A549 (cell line): ENCODE measurements at regions not wholly inside any gene's neighbourhood (a gene's known extent, or its start where the extent isn't known, plus 50 kb on each side); places are given as distances from the start of the nearest gene placed in this dataset.

ENCODE experiments used
- ATAC-seq, 2 experiments: fragments of 200-7000 bp in 1 of 2; fragments of >200 bp in 1 of 2; cut with Nextera tagmentation in 1 of 2; cut with Tn5 transposase in 1 of 2; 3 replicates each; pipeline versions ENCODE4 v1.8.0 to v1.9.1; 2018 to 2020; ENCODE audit warnings: mild to moderate bottlenecking in 1 of 2, moderate library complexity in 1 of 2
- CTCF ChIA-PET: fragments of 300-600 bp; sonication (Branson Sonifier 250); formaldehyde crosslinking; extraction: SDS; loops from one replicate; lab custom pipeline; 2021; ENCODE audit warnings: antibody characterized with exemption, inconsistent platforms; lab: Yijun Ruan, JAX
- POLR2A ChIA-PET: fragments of 350-600 bp; formaldehyde crosslinking; extraction: SDS; loops from one replicate; lab custom pipeline; 2021; ENCODE audit warnings: antibody characterized with exemption, inconsistent platforms; lab: Yijun Ruan, JAX
- DNase-seq, 2 experiments: peaks; one replicate each; pipeline versions ENCODE4 v3.0.0 to v3.0.0-alpha.2; 2011 to 2016; ENCODE audit warnings: low read depth in 1 of 2, low spot score in 1 of 2
- FAIRE-seq: peaks from 2 replicates; lab custom pipeline; 2011; peaks lifted over from hg19 to GRCh38; lab: Jason Lieb, UNC
- H3K27ac ChIP-seq, 2 experiments: fragments of >200 bp; sonication (Bioruptor Twin); formaldehyde crosslinking; 3 replicates each; pipeline ENCODE4 v1.5.1; 2016 to 2017
- H3K4me1 ChIP-seq: fragments of >200 bp; sonication (Bioruptor Twin); formaldehyde crosslinking; 3 replicates; pipeline ENCODE4 v1.6.1; 2016
- H3K4me2 ChIP-seq: fragments of >200 bp; sonication (Bioruptor Twin); formaldehyde crosslinking; 3 replicates; pipeline ENCODE4 v1.6.1; 2016
- H3K4me3 ChIP-seq: fragments of >200 bp; sonication (Bioruptor Twin); formaldehyde crosslinking; 3 replicates; pipeline ENCODE4 v1.5.1; 2016
- H3K9me3 ChIP-seq: fragments of >200 bp; sonication (Bioruptor Twin); formaldehyde crosslinking; 3 replicates; pipeline ENCODE4 v1.6.1; 2016
- CBX2 ChIP-seq: fragments of 200-600 bp; sonication (generic); IDR thresholded peaks from 2 replicates; pipeline ENCODE4 v1.6.1; 2016; ENCODE audit warnings: low read depth, mild to moderate bottlenecking, borderline replicate concordance
- CHD4 ChIP-seq: fragments of 200-600 bp; sonication (generic); IDR thresholded peaks from 2 replicates; pipeline ENCODE4 v1.6.1; 2016; ENCODE audit warnings: antibody characterized with exemption, mild to moderate bottlenecking, borderline replicate concordance
- EHF ChIP-seq: fragments of 250-450 bp; sonication (Bioruptor Pico); IDR thresholded peaks from 2 replicates; pipeline ENCODE4 v1.5.0; 2020; ENCODE audit warnings: mild to moderate bottlenecking
- EHMT2 ChIP-seq: fragments of 200-600 bp; sonication (generic); IDR thresholded peaks from 2 replicates; pipeline ENCODE4 v1.6.1; 2016; ENCODE audit warnings: antibody characterized with exemption, low read depth, mild to moderate bottlenecking, moderate library complexity
- FOXS1 ChIP-seq: fragments of 250-450 bp; sonication (Bioruptor Pico); IDR thresholded peaks from 2 replicates; pipeline ENCODE4 v1.5.0; 2020; ENCODE audit warnings: mild to moderate bottlenecking, moderate library complexity
- HEYL ChIP-seq: fragments of 250-450 bp; sonication (Bioruptor Pico); IDR thresholded peaks from 2 replicates; pipeline ENCODE4 v1.8.0; 2021; ENCODE audit warnings: mild to moderate bottlenecking, moderate library complexity
- JUN ChIP-seq, 2 experiments: fragments of >200 bp; sonication (Bioruptor Twin); formaldehyde crosslinking; IDR thresholded peaks; 2 replicates in 1 of 2; 3 replicates in 1 of 2; pipeline ENCODE4 v1.6.1; 2016 to 2017
- JUNB ChIP-seq: fragments of >200 bp; sonication (Bioruptor Twin); formaldehyde crosslinking; IDR thresholded peaks from 2 replicates; pipeline ENCODE4 v1.6.1; 2016
- KDM5A ChIP-seq: fragments of 200-600 bp; sonication (generic); IDR thresholded peaks from 2 replicates; pipeline ENCODE4 v1.6.1; 2016; ENCODE audit warnings: antibody characterized with exemption, mild to moderate bottlenecking
- MAZ ChIP-seq: fragments of 150-350 bp; IDR thresholded peaks from 2 replicates; pipeline ENCODE4 v1.6.1; 2014; ENCODE audit warnings: antibody characterized with exemption, low read depth, low read length, borderline replicate concordance
- MYC ChIP-seq: IDR thresholded peaks from 2 replicates; pipeline ENCODE4 v1.6.1; 2012; ENCODE audit warnings: mild to moderate bottlenecking, inconsistent platforms, low read length, improper control_type of control experiment, borderline replicate concordance
- NR3C1 ChIP-seq: fragments of >200 bp; sonication (Bioruptor Twin); formaldehyde crosslinking; IDR thresholded peaks from 3 replicates; pipeline ENCODE4 v1.6.1; 2017
- PHF8 ChIP-seq: fragments of 200-600 bp; sonication (generic); IDR thresholded peaks from 2 replicates; pipeline ENCODE4 v1.6.1; 2016; ENCODE audit warnings: low read depth, mild to moderate bottlenecking, antibody characterized with exemption, moderate library complexity, borderline replicate concordance
- SMC3 ChIP-seq: fragments of >200 bp; sonication (Bioruptor Twin); formaldehyde crosslinking; IDR thresholded peaks from 3 replicates; pipeline ENCODE4 v1.6.1; 2018; ENCODE audit warnings: inconsistent platforms
- TFCP2L1 ChIP-seq: fragments of 250-450 bp; sonication (Bioruptor Pico); IDR thresholded peaks from 2 replicates; pipeline ENCODE4 v1.5.0; 2021; ENCODE audit warnings: mild to moderate bottlenecking
- ZC3H11A ChIP-seq: fragments of 450-650 bp; IDR thresholded peaks from 2 replicates; pipeline ENCODE4 v1.6.1; 2014; ENCODE audit warnings: antibody characterized with exemption, mild to moderate bottlenecking
- ZSCAN20 ChIP-seq: fragments of 250-450 bp; sonication (Bioruptor Pico); IDR thresholded peaks from 2 replicates; pipeline ENCODE4 v1.8.0; 2022; ENCODE audit warnings: mild to moderate bottlenecking, moderate library complexity
- WGBS: methylation state at CpG from one replicate; pipeline ENCODE4 v1.1.6; 2017; ENCODE audit errors: missing lambda C conversion rate; 5-methylcytosine and 5-hydroxymethylcytosine counted together
- TF ChIP-seq, protein P1 (sequence below): IDR thresholded peaks from 2 replicates; pipeline ENCODE4 v1.6.1; 2012
- TF ChIP-seq, protein P2 (sequence below): fragments of 250-450 bp; sonication (Bioruptor Pico); IDR thresholded peaks from 2 replicates; pipeline ENCODE4 v1.5.0; 2021; ENCODE audit warnings: mild to moderate bottlenecking, moderate library complexity, borderline replicate concordance
- TF ChIP-seq, protein P3 (sequence below): fragments of >200 bp; sonication (Bioruptor Twin); formaldehyde crosslinking; IDR thresholded peaks from 3 replicates; pipeline ENCODE4 v1.6.1; 2016
- TF ChIP-seq, protein P4 (sequence below): fragments of >200 bp; sonication (Bioruptor Twin); formaldehyde crosslinking; IDR thresholded peaks from 3 replicates; pipeline ENCODE4 v1.5.1; 2016

DNA sequence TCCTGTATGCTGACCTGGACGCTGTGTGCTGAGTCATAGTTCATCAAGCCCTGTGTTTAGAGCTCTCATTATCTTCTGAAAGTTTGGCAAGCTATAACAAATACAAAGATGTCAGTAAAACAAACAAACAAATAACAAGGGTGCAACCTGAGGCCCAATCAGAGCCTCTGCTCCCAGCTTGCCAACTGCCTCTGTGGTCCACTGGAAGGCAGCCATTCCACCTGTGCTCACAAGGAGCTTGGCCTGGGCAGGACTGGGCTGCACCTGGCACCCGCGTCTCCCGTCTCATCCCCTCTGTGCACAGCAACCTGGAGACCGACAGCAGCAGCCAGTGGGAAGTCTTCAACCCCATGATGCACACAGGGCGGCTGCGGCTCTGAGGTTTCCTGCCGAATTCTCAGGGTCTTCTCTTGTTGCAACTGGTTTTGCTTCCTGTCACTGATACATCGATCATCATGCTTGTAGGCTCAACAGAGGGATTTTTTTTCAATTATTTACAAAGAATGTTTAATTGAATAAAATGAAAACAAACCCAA lies 97.8 kb downstream of the TMEM18 start:
- WGBS = 78% methylated on average over 9 of the region's 9 CpGs
- ATAC-seq = no peak
- POLR2A ChIA-PET = no interaction called here
- Histone ChIP-seq H3K27ac (no peak overlapping the region), H3K4me2 (no peak overlapping the region), H3K4me3 (no peak overlapping the region), H3K4me1 (no peaks in the 10 kb centered on the region), H3K9me3 (no peaks in the 10 kb centered on the region)
- CTCF ChIA-PET = interaction anchor here (0.6 kb wide), 1 partner anchor 10 kb away, joined by 3 read pairs; no protein-coding TSS in a partner anchor
- TF ChIP-seq JUN (IDR thresholded peaks at IDR 0.05) (no peak), FOXS1 (CRISPR knock-in tag) (no peak), SMC3 (no peak), ZSCAN20 (CRISPR knock-in tag) (no peak), MYC (no peak), EHMT2 (no peak)
- TF ChIP-seq, protein P1, sequence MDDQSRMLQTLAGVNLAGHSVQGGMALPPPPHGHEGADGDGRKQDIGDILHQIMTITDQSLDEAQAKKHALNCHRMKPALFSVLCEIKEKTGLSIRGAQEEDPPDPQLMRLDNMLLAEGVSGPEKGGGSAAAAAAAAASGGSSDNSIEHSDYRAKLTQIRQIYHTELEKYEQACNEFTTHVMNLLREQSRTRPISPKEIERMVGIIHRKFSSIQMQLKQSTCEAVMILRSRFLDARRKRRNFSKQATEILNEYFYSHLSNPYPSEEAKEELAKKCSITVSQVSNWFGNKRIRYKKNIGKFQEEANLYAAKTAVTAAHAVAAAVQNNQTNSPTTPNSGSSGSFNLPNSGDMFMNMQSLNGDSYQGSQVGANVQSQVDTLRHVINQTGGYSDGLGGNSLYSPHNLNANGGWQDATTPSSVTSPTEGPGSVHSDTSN = no peak
- no peak for FAIRE-seq
- no peak for DNase-seq

DNA sequence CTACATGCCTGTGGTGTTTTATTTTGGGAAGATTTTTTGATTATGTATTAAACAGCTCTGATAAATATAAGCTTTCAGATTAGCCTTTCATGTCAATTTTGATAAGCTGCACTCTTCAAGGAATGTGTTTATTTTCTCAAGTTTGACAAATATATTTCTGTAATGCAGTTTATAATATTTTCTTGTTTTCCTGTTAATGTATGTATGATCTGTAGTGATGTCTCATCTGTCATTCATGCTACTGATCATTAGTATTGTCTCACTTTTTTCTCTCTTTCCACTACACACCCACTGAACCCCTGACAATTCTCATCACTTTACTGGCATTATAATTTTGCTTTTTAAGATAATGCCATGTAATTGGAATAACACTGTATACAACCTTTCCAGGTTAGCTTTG lies 100.9 kb downstream of the TMEM18 start:
- Histone ChIP-seq H3K9me3 (peaks cover 2% of the 10 kb centered on the region; the same call in 1 of the 3 replicates), H3K4me3 (no peak overlapping the region), H3K27ac (no peak overlapping the region), H3K4me1 (no peaks in the 10 kb centered on the region), H3K4me2 (no peak overlapping the region)
- no peak for ATAC-seq
- no peak for DNase-seq
- ChIA-PET CTCF (interaction anchor here (0.7 kb wide), 1 partner anchor 329 kb away, joined by 3 read pairs; no protein-coding TSS in a partner anchor), POLR2A (no interaction called here)
- no peak for FAIRE-seq
- TF ChIP-seq MAZ (no peak), NR3C1 (no peak), CHD4 (no peak), PHF8 (no peak), TFCP2L1 (CRISPR knock-in tag) (no peak), HEYL (CRISPR knock-in tag) (no peak), CBX2 (no peak), EHF (no peak), JUNB (no peak), ZC3H11A (no peak), KDM5A (no peak)
- TF ChIP-seq, protein P2, sequence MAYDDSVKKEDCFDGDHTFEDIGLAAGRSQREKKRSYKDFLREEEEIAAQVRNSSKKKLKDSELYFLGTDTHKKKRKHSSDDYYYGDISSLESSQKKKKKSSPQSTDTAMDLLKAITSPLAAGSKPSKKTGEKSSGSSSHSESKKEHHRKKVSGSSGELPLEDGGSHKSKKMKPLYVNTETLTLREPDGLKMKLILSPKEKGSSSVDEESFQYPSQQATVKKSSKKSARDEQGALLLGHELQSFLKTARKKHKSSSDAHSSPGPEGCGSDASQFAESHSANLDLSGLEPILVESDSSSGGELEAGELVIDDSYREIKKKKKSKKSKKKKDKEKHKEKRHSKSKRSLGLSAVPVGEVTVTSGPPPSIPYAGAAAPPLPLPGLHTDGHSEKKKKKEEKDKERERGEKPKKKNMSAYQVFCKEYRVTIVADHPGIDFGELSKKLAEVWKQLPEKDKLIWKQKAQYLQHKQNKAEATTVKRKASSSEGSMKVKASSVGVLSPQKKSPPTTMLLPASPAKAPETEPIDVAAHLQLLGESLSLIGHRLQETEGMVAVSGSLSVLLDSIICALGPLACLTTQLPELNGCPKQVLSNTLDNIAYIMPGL = no peak
- TF ChIP-seq, protein P3, sequence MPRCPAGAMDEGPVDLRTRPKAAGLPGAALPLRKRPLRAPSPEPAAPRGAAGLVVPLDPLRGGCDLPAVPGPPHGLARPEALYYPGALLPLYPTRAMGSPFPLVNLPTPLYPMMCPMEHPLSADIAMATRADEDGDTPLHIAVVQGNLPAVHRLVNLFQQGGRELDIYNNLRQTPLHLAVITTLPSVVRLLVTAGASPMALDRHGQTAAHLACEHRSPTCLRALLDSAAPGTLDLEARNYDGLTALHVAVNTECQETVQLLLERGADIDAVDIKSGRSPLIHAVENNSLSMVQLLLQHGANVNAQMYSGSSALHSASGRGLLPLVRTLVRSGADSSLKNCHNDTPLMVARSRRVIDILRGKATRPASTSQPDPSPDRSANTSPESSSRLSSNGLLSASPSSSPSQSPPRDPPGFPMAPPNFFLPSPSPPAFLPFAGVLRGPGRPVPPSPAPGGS = no peak
- TF ChIP-seq, protein P4, sequence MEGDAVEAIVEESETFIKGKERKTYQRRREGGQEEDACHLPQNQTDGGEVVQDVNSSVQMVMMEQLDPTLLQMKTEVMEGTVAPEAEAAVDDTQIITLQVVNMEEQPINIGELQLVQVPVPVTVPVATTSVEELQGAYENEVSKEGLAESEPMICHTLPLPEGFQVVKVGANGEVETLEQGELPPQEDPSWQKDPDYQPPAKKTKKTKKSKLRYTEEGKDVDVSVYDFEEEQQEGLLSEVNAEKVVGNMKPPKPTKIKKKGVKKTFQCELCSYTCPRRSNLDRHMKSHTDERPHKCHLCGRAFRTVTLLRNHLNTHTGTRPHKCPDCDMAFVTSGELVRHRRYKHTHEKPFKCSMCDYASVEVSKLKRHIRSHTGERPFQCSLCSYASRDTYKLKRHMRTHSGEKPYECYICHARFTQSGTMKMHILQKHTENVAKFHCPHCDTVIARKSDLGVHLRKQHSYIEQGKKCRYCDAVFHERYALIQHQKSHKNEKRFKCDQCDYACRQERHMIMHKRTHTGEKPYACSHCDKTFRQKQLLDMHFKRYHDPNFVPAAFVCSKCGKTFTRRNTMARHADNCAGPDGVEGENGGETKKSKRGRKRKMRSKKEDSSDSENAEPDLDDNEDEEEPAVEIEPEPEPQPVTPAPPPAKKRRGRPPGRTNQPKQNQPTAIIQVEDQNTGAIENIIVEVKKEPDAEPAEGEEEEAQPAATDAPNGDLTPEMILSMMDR = no peak
